Liver (tissue), 8 donors: ENCODE measurements at regions not wholly inside any gene's neighbourhood (a gene's known extent, or its start where the extent isn't known, plus 50 kb on each side); places are given as distances from the start of the nearest gene placed in this dataset.

Experiments
- DNase-seq: peaks from one replicate; pipeline ENCODE4 v3.0.0-alpha.2; 2017; ENCODE audit warnings: low spot score
- H3K27ac ChIP-seq, 2 donors: one replicate each; pipeline ENCODE4 v1.7.0; 2013; ENCODE audit warnings: inconsistent platforms in 2 of 2, low read length in 2 of 2, control low read depth in 1 of 2, low read depth in 1 of 2, mild to moderate bottlenecking in 1 of 2
- H3K27me3 ChIP-seq, 4 donors: one replicate each; pipeline versions ENCODE4 v1.6.1 to v1.7.0; 2013; ENCODE audit warnings: low read length in 3 of 4, inconsistent platforms in 1 of 4, mild to moderate bottlenecking in 1 of 4, moderate library complexity in 1 of 4; ENCODE audit not compliant: control insufficient read depth in 4 of 4, insufficient read depth in 4 of 4
- H3K36me3 ChIP-seq, 4 donors: one replicate each; pipeline versions ENCODE4 v1.6.1 to v1.7.0; 2013; ENCODE audit warnings: low read length in 3 of 4, mild to moderate bottlenecking in 3 of 4, low read depth in 1 of 4, moderate library complexity in 1 of 4; ENCODE audit not compliant: control insufficient read depth in 4 of 4, insufficient read depth in 3 of 4
- H3K4me1 ChIP-seq, 4 donors: one replicate each; pipeline versions ENCODE4 v1.6.1 to v1.7.0; 2013; ENCODE audit warnings: low read length in 3 of 4, mild to moderate bottlenecking in 3 of 4, moderate library complexity in 1 of 4; ENCODE audit not compliant: control insufficient read depth in 4 of 4, insufficient read depth in 4 of 4
- H3K4me3 ChIP-seq, 3 donors: one replicate each; pipeline versions ENCODE4 v1.6.1 to v1.7.0; 2013; ENCODE audit warnings: low read length in 3 of 3, control low read depth in 1 of 3, low read depth in 1 of 3, mild to moderate bottlenecking in 1 of 3
- H3K9ac ChIP-seq, 2 donors: one replicate each; pipeline ENCODE4 v1.7.0; 2013; ENCODE audit warnings: low read length in 2 of 2, mild to moderate bottlenecking in 2 of 2, moderate library complexity in 2 of 2, control low read depth in 1 of 2, low read depth in 1 of 2
- H3K9me3 ChIP-seq, 4 donors: one replicate each; pipeline versions ENCODE4 v1.6.1 to v1.7.0; 2013; ENCODE audit warnings: low read length in 3 of 4; ENCODE audit not compliant: control insufficient read depth in 4 of 4
- ATF3 ChIP-seq: IDR thresholded peaks from 2 replicates; pipeline ENCODE4 v1.6.1; 2016; ENCODE audit warnings: antibody characterized with exemption
- CTCF ChIP-seq: fragments of 150-350 bp; IDR thresholded peaks from 2 replicates; pipeline ENCODE4 v1.5.1; 2017; ENCODE audit warnings: improper control_type of control experiment, low read depth, low read length; ENCODE audit not compliant: missing input control
- EGR1 ChIP-seq, 2 donors: IDR thresholded peaks; 2 replicates each; pipeline ENCODE4 v1.6.1; 2016 to 2018; ENCODE audit warnings: antibody characterized with exemption in 2 of 2, low read depth in 2 of 2
- FOXA1 ChIP-seq: IDR thresholded peaks from 2 replicates; pipeline ENCODE4 v1.6.1; 2016; ENCODE audit warnings: antibody characterized with exemption
- FOXA2 ChIP-seq: IDR thresholded peaks from 2 replicates; pipeline ENCODE4 v1.6.1; 2016; ENCODE audit warnings: antibody characterized with exemption
- GABPA ChIP-seq, 2 donors: IDR thresholded peaks in 1 of 2; conservative IDR thresholded peaks in 1 of 2; 2 replicates each; pipeline ENCODE4 v1.6.1; 2016; ENCODE audit warnings: antibody characterized with exemption in 2 of 2, mild to moderate bottlenecking in 1 of 2, moderate library complexity in 1 of 2
- HNF4A ChIP-seq, 2 donors: conservative IDR thresholded peaks; 2 replicates each; pipeline ENCODE4 v1.6.1; 2016; ENCODE audit warnings: antibody characterized with exemption in 2 of 2, mild to moderate bottlenecking in 2 of 2
- HNF4G ChIP-seq: IDR thresholded peaks from 2 replicates; pipeline ENCODE4 v1.6.1; 2016; ENCODE audit warnings: antibody characterized with exemption
- JUND ChIP-seq, 2 donors: IDR thresholded peaks; 2 replicates each; pipeline ENCODE4 v1.6.1; 2016; ENCODE audit warnings: antibody characterized with exemption in 2 of 2
- NR2F2 ChIP-seq: IDR thresholded peaks from 2 replicates; pipeline ENCODE4 v1.6.1; 2016; ENCODE audit warnings: antibody characterized with exemption
- RAD21 ChIP-seq, 2 donors: IDR thresholded peaks; 2 replicates each; pipeline ENCODE4 v1.6.1; 2016; ENCODE audit warnings: antibody characterized with exemption in 2 of 2, mild to moderate bottlenecking in 2 of 2
- REST ChIP-seq: IDR thresholded peaks from 2 replicates; pipeline ENCODE4 v1.6.1; 2016; ENCODE audit warnings: antibody characterized with exemption, mild to moderate bottlenecking
- RXRA ChIP-seq, 2 donors: IDR thresholded peaks; 2 replicates each; pipeline ENCODE4 v1.6.1; 2017 to 2018; ENCODE audit warnings: antibody characterized with exemption in 2 of 2, mild to moderate bottlenecking in 1 of 2
- SP1 ChIP-seq: IDR thresholded peaks from 2 replicates; pipeline ENCODE4 v1.6.1; 2018; ENCODE audit warnings: antibody characterized with exemption, mild to moderate bottlenecking
- TAF1 ChIP-seq: conservative IDR thresholded peaks from 2 replicates; pipeline ENCODE4 v1.6.1; 2016; ENCODE audit warnings: antibody characterized with exemption, mild to moderate bottlenecking
- YY1 ChIP-seq: IDR thresholded peaks from 2 replicates; pipeline ENCODE4 v1.6.1; 2016; ENCODE audit warnings: antibody characterized with exemption, mild to moderate bottlenecking
- WGBS: extraction: QIAGEN DNeasy Blood & Tissue Kit; methylation state at CpG from one replicate; pipeline ENCODE4 v1.1.7; 2013; 5-methylcytosine and 5-hydroxymethylcytosine counted together
- TF ChIP-seq, protein P1 (sequence below): IDR thresholded peaks from 2 replicates; pipeline ENCODE4 v1.6.1; 2016; ENCODE audit warnings: antibody characterized with exemption
- TF ChIP-seq, protein P2 (sequence below): IDR thresholded peaks from 2 replicates; pipeline ENCODE4 v1.6.1; 2016; ENCODE audit warnings: antibody characterized with exemption
- donor health status: healthy.
- donor health status: healthy.
- donor health status: healthy.
- donor health status: healthy.
- donor health status: healthy.

GRCh38 chr11:11215058-11215815 is 137.8 kb downstream of the CSNK2A3 start (continued):
- TF ChIP-seq, protein P1, sequence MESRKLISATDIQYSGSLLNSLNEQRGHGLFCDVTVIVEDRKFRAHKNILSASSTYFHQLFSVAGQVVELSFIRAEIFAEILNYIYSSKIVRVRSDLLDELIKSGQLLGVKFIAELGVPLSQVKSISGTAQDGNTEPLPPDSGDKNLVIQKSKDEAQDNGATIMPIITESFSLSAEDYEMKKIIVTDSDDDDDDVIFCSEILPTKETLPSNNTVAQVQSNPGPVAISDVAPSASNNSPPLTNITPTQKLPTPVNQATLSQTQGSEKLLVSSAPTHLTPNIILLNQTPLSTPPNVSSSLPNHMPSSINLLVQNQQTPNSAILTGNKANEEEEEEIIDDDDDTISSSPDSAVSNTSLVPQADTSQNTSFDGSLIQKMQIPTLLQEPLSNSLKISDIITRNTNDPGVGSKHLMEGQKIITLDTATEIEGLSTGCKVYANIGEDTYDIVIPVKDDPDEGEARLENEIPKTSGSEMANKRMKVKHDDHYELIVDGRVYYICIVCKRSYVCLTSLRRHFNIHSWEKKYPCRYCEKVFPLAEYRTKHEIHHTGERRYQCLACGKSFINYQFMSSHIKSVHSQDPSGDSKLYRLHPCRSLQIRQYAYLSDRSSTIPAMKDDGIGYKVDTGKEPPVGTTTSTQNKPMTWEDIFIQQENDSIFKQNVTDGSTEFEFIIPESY = no peak
- TF ChIP-seq JUND (IDR thresholded peaks at IDR 0.05) = no peak
- no peak for TF ChIP-seq YY1
- no peak for TF ChIP-seq HNF4G
- no peak for TF ChIP-seq NR2F2
- TF ChIP-seq FOXA2 = no peak
- no peak for TF ChIP-seq SP1

DNA sequence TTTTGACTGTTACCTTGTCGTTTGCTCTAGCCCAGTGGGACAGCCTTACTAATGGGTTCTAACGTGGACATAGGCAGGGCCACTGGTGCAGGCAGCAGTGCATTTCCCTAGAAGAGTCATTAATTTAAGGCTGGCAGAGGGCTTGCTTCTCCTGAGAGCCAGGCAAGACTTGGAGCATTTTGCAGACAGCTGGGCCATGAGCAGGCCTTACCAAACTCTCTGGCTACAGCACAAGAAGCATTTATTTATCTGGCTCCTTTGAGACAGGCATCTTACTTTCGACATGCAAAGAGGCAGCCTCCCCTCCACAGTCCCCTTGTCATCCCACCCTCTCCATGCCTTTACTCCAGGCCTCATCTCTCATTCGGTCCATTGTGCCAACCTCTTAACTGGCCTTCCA is 139.9 kb downstream of the CSNK2A3 start:
- H3K4me1 ChIP-seq = no peaks in the 10 kb centered on the region
- H3K9me3 ChIP-seq = no peaks in the 10 kb centered on the region
- H3K27me3 ChIP-seq = no peaks in the 10 kb centered on the region
- H3K9ac ChIP-seq = no peak overlapping the region
- TF ChIP-seq JUND (IDR thresholded peaks at IDR 0.05) = no peak
- no peak for TF ChIP-seq EGR1 (IDR thresholded peaks at IDR 0.05; ENCODE audit: low read depth in 2 of 2)
- TF ChIP-seq TAF1 = no peak
- no peak for TF ChIP-seq RAD21 (IDR thresholded peaks at IDR 0.05)
- TF ChIP-seq YY1 = no peak
- no peaks in the 10 kb centered on the region for H3K36me3 ChIP-seq
- no peak for DNase-seq
- H3K4me3 ChIP-seq = no peak overlapping the region
- no peak overlapping the region for H3K27ac ChIP-seq
- 90% methylated on average over 4 of the region's 4 CpGs for WGBS

GRCh38 chr11:11211888-11212287 is 141.2 kb downstream of the CSNK2A3 start:
- Histone ChIP-seq H3K4me3 (no peak overlapping the region), H3K9me3 (no peaks in the 10 kb centered on the region)

More at GRCh38 chr11:11211888-11212287, 141.2 kb downstream of the CSNK2A3 start:
- DNase-seq = no peak
- Histone ChIP-seq H3K9ac (no peak overlapping the region), H3K27me3 (no peaks in the 10 kb centered on the region), H3K27ac (no peak overlapping the region), H3K36me3 (no peaks in the 10 kb centered on the region), H3K4me1 (no peaks in the 10 kb centered on the region)
- no peak for TF ChIP-seq CTCF
- TF ChIP-seq FOXA2 = no peak
- TF ChIP-seq RXRA (IDR thresholded peaks at IDR 0.05) = no peak
- no peak for TF ChIP-seq EGR1 (IDR thresholded peaks at IDR 0.05; ENCODE audit: low read depth in 2 of 2)
- no peak for TF ChIP-seq JUND (IDR thresholded peaks at IDR 0.05)
- TF ChIP-seq ATF3 = no peak
- TF ChIP-seq, protein P2, sequence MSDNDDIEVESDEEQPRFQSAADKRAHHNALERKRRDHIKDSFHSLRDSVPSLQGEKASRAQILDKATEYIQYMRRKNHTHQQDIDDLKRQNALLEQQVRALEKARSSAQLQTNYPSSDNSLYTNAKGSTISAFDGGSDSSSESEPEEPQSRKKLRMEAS = no peak
- no peak for TF ChIP-seq FOXA1
- no peak for TF ChIP-seq NR2F2
- no peak for TF ChIP-seq GABPA (IDR thresholded peaks at IDR 0.05 in 1 of 2, conservative IDR thresholded peaks at IDR 0.05 in 1 of 2)
- no peak for TF ChIP-seq TAF1
- TF ChIP-seq HNF4G = no peak
- TF ChIP-seq, protein P1 = no peak
- no peak for TF ChIP-seq RAD21 (IDR thresholded peaks at IDR 0.05)
- no peak for TF ChIP-seq HNF4A (conservative IDR thresholded peaks at IDR 0.05)
- TF ChIP-seq YY1 = no peak
- no peak for TF ChIP-seq SP1
- no peak for TF ChIP-seq REST
